NB4 (cell line): ENCODE measurements at regions not wholly inside any gene's neighbourhood (a gene's known extent, or its start where the extent isn't known, plus 50 kb on each side); places are given as distances from the start of the nearest gene placed in this dataset.

Experiments used
- DNase-seq: peaks from one replicate; pipeline ENCODE4 v3.0.0; 2010; ENCODE audit warnings: low read depth
- H3K4me3 ChIP-seq: one replicate; pipeline ENCODE4 v1.5.1; 2011; ENCODE audit warnings: mild to moderate bottlenecking, low read depth, low read length, moderate library complexity
- MYC ChIP-seq: IDR thresholded peaks from 2 replicates; pipeline ENCODE4 v1.6.1; 2011; ENCODE audit warnings: low read depth, low read length
- POLR2A ChIP-seq: IDR thresholded peaks from 2 replicates; pipeline ENCODE4 v1.6.1; 2011; ENCODE audit warnings: mild to moderate bottlenecking; ENCODE audit not compliant: insufficient read length; ENCODE audit errors: extremely low read depth
- TF ChIP-seq, protein P1 (sequence below): IDR thresholded peaks from one replicate; pipeline ENCODE4 v1.5.1; 2012; ENCODE audit warnings: low read depth, low read length
- TF ChIP-seq, protein P2 (sequence below): IDR thresholded peaks from 2 replicates; pipeline ENCODE4 v1.6.1; 2011; ENCODE audit warnings: low read depth, low read length

DNA sequence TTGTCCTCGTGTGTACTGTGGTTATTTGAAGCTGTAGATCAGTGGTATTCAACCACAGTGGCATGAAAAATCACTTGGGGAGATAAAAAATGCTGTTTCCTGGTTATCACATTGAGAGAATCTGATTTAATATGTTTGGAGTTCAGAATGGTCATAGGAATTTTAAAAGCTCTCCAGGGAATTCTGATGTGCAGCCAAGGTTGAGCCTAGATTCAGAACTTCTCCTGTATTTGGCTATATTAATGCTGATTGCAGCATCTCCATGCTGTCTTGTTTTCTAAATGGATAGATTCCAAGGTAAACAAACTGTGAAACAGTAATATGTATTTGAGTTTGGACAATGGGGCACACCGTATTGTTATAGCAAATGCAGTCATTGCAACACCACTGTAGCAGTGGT, 982.2 kb upstream of the FBXO33 start:
- no peak for DNase-seq
- TF ChIP-seq, protein P1, sequence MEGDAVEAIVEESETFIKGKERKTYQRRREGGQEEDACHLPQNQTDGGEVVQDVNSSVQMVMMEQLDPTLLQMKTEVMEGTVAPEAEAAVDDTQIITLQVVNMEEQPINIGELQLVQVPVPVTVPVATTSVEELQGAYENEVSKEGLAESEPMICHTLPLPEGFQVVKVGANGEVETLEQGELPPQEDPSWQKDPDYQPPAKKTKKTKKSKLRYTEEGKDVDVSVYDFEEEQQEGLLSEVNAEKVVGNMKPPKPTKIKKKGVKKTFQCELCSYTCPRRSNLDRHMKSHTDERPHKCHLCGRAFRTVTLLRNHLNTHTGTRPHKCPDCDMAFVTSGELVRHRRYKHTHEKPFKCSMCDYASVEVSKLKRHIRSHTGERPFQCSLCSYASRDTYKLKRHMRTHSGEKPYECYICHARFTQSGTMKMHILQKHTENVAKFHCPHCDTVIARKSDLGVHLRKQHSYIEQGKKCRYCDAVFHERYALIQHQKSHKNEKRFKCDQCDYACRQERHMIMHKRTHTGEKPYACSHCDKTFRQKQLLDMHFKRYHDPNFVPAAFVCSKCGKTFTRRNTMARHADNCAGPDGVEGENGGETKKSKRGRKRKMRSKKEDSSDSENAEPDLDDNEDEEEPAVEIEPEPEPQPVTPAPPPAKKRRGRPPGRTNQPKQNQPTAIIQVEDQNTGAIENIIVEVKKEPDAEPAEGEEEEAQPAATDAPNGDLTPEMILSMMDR: no peak
- TF ChIP-seq MYC (no peak), POLR2A (no peak)
- TF ChIP-seq, protein P2, sequence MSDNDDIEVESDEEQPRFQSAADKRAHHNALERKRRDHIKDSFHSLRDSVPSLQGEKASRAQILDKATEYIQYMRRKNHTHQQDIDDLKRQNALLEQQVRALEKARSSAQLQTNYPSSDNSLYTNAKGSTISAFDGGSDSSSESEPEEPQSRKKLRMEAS: no peak
- H3K4me3 ChIP-seq: no peak overlapping the region

DNA sequence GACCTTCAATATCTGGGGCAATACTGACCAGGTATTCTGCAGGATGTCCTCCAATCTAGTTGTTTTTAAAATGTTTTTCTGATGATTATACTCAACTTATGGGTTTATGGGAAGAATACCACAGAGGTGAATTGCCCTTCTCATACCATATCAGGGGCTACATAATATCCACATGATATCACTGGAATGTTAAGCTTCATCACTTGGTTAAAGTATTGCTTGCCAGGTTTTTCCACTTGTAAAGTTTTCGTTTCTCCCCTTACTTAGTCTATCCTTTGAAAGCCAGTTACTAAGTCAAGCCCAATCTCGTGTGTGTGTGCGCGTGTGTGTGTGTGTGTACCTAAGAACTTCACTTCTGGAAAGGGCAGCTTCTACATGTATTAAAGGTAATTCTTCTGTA, 980.9 kb upstream of the FBXO33 start:
- H3K4me3 ChIP-seq: no peak overlapping the region
- TF ChIP-seq, protein P2: no peak
- TF ChIP-seq, protein P1: no peak
- TF ChIP-seq MYC (no peak), POLR2A (no peak)
- DNase-seq: no peak

DNA sequence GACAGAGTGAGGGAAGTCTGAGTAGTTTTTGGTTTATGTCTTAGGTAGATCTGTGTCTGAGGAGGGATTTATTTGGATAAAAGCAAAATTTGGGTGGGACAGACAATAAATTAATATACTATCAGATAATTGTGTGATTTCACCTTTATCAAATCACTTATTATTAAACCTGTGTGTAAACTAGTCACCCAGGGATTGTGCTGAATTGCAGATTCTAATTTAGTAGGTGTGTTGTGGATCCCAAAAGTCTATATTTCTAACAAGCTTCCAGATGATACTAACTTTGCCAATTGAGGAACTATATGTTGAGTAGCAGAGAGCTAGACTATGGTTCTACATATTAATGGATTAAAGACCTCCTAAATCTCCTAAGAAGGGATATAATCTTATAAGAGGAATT, 978.5 kb upstream of the FBXO33 start:
- no peak overlapping the region for H3K4me3 ChIP-seq
- TF ChIP-seq, protein P1: no peak
- TF ChIP-seq, protein P2: no peak
- TF ChIP-seq MYC (no peak), POLR2A (no peak)
- DNase-seq: no peak

DNA sequence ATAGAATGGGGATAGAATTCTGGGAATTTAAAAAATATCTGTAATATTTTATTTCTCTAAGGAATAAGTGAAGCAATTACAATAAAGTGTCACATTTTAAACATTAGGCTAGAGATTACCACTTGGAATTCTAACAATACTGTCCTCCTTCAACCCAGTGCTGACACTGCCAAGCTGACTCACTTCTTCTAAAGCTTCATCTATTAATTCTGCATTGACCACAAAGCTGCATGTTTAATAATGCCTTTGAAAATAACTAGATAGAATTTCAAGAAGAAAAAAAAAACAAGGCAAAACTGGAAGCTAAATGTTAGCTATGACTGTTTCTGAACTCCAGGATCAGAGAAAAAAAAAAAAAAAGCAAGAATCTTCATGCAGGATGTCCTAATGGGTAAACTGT, 970.7 kb upstream of the FBXO33 start:
- no peak for DNase-seq
- H3K4me3 ChIP-seq: no peak overlapping the region
- TF ChIP-seq, protein P1: no peak
- TF ChIP-seq, protein P2: no peak
- TF ChIP-seq MYC: no peak
- no peak for TF ChIP-seq POLR2A

DNA sequence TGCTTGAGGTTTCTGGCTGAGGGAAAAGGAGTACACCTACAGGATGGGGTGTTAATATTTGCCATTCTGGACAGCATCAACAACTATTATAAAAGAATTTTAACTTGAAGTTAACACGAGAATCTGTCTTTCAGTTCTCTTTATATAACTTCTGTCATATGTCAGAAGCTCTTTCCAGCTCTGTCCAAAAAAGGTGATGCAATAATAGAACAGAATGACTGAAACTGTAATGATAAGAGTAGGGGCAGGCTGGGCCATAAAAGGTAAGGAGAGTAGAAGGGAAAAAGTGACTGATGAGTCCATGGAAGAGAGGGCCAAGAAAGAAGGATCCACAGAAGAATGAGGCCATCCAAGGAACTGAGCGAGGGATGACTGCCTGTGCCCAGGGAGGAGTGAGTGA, 966.7 kb upstream of the FBXO33 start:
- no peak for DNase-seq
- H3K4me3 ChIP-seq: no peak overlapping the region
- TF ChIP-seq, protein P1: no peak
- no peak for TF ChIP-seq POLR2A
- TF ChIP-seq, protein P2: no peak
- no peak for TF ChIP-seq MYC

DNA sequence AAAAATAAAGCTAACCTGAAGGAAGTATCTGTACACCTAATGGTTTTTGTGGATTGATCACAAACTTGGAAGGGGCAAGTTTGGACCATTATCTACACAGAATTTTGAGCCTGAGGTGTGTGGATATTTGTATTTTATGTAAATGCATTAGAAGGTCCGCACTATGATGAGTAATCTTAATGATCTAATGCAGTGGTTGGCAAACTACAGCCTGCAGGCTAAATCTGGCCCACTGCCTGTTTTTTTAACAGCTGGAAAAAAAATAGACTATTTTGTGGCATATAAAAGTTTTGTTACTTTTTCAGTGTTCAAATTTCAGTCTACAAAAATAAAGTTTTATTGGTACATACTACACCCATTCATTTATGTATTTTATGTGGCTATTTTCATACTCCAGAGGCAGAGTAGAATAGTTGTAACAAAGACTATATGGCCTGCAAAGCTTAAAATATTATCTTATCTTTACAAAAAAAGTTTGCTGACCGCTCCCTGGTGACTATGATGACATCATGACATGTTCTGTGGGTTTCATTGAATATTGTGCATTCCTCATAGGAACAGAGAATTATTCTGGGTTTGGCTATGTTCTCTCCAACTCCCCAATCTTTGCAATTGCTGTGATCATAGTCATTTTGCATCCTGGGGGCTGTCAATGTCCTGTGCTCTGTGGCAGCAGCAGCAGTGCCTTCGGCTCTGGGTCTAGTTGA, 962.6 kb upstream of the FBXO33 start:
- no peak for DNase-seq
- TF ChIP-seq POLR2A (no peak), MYC (no peak)
- TF ChIP-seq, protein P1: no peak
- TF ChIP-seq, protein P2: no peak
- H3K4me3 ChIP-seq: no peak overlapping the region
